Endothelial cell (in vitro differentiated cells): ENCODE measurements at regions not wholly inside any gene's neighbourhood (a gene's known extent, or its start where the extent isn't known, plus 50 kb on each side); places are given as distances from the start of the nearest gene placed in this dataset.

ENCODE experiments used
- DNase-seq: peaks from one replicate; pipeline ENCODE4 v3.0.0; 2021; ENCODE audit warnings: low spot score
- H3K27ac Mint-ChIP-seq: one replicate; pipeline ENCODE4 v1.8.0; 2021; ENCODE audit warnings: mixed read lengths, inconsistent platforms; ENCODE audit not compliant: unreplicated experiment
- H3K27me3 Mint-ChIP-seq: one replicate; pipeline ENCODE4 v1.8.0; 2021; ENCODE audit warnings: mild to moderate bottlenecking, moderate library complexity, mixed read lengths, inconsistent platforms; ENCODE audit not compliant: unreplicated experiment
- H3K36me3 Mint-ChIP-seq: one replicate; pipeline ENCODE4 v1.8.0; 2021; ENCODE audit warnings: mild to moderate bottlenecking, low read depth, mixed read lengths, inconsistent platforms; ENCODE audit not compliant: unreplicated experiment
- H3K4me1 Mint-ChIP-seq: one replicate; pipeline ENCODE4 v1.8.0; 2021; ENCODE audit warnings: mild to moderate bottlenecking, mixed read lengths, inconsistent platforms; ENCODE audit not compliant: unreplicated experiment
- H3K4me3 Mint-ChIP-seq: one replicate; pipeline ENCODE4 v1.8.0; 2021; ENCODE audit warnings: mild to moderate bottlenecking, mixed read lengths, inconsistent platforms; ENCODE audit not compliant: unreplicated experiment
- H3K9me3 Mint-ChIP-seq: one replicate; pipeline ENCODE4 v1.8.0; 2021; ENCODE audit warnings: mixed read lengths, inconsistent platforms; ENCODE audit not compliant: unreplicated experiment
- CTCF ChIP-seq: fragments of 200-600 bp; sonication (generic); IDR thresholded peaks from one replicate; pipeline ENCODE4 v1.5.0; 2021; ENCODE audit warnings: antibody characterized with exemption; ENCODE audit not compliant: unreplicated experiment

- TF ChIP-seq CTCF, result no peak
- H3K27me3 Mint-ChIP-seq, result no peaks in the 10 kb centered on the region
- no peaks in the 10 kb centered on the region for H3K36me3 Mint-ChIP-seq
- no peaks in the 10 kb centered on the region for H3K9me3 Mint-ChIP-seq
- no peaks in the 10 kb centered on the region for H3K4me1 Mint-ChIP-seq
- H3K4me3 Mint-ChIP-seq, result no peak overlapping the region
- no peak overlapping the region for H3K27ac Mint-ChIP-seq
- DNase-seq, result no peak
Measured at GRCh38 chr13:66040506-66040905, 1189.6 kb downstream of the PCDH9 start.

- Mint-ChIP-seq H3K27ac (no peak overlapping the region), H3K27me3 (no peaks in the 10 kb centered on the region)
Measured at GRCh38 chr13:66037096-66037495, 1193.0 kb downstream of the PCDH9 start.

GRCh38 chr13:66036636-66037035 is 1193.5 kb downstream of the PCDH9 start:
- no peak for TF ChIP-seq CTCF
- DNase-seq, result no peak
- H3K27me3 Mint-ChIP-seq, result no peaks in the 10 kb centered on the region
- H3K4me1 Mint-ChIP-seq, result no peaks in the 10 kb centered on the region
- H3K27ac Mint-ChIP-seq, result no peak overlapping the region
- H3K4me3 Mint-ChIP-seq, result no peak overlapping the region
- H3K36me3 Mint-ChIP-seq, result no peaks in the 10 kb centered on the region
- H3K9me3 Mint-ChIP-seq, result no peaks in the 10 kb centered on the region

More at GRCh38 chr13:66037096-66037495, 1193.0 kb downstream of the PCDH9 start:
- TF ChIP-seq CTCF, result no peak
- Mint-ChIP-seq H3K4me1 (no peaks in the 10 kb centered on the region), H3K36me3 (no peaks in the 10 kb centered on the region), H3K4me3 (no peak overlapping the region), H3K9me3 (no peaks in the 10 kb centered on the region)
- no peak for DNase-seq

GRCh38 chr13:66036024-66036614 is 1194.0 kb downstream of the PCDH9 start:
- Mint-ChIP-seq H3K36me3 (no peaks in the 10 kb centered on the region), H3K27me3 (no peaks in the 10 kb centered on the region), H3K4me1 (no peaks in the 10 kb centered on the region), H3K27ac (no peak overlapping the region), H3K4me3 (no peak overlapping the region), H3K9me3 (no peaks in the 10 kb centered on the region)
- TF ChIP-seq CTCF, result no peak
- DNase-seq, result no peak

- H3K27ac Mint-ChIP-seq, result no peak overlapping the region
- TF ChIP-seq CTCF, result no peak
Measured at GRCh38 chr13:66033924-66034323, 1196.2 kb downstream of the PCDH9 start.

More at GRCh38 chr13:66033924-66034323, 1196.2 kb downstream of the PCDH9 start:
- Mint-ChIP-seq H3K27me3 (no peaks in the 10 kb centered on the region), H3K36me3 (no peaks in the 10 kb centered on the region), H3K4me1 (no peaks in the 10 kb centered on the region), H3K4me3 (no peak overlapping the region), H3K9me3 (no peaks in the 10 kb centered on the region)
- DNase-seq, result no peak
